T-cell (primary cell): ENCODE measurements at regions not wholly inside any gene's neighbourhood (a gene's known extent, or its start where the extent isn't known, plus 50 kb on each side); places are given as distances from the start of the nearest gene placed in this dataset.

Experiments
- ATAC-seq, 4 experiments: fragments of 200-7000 bp in 3 of 4; fragments of 150-1000 bp in 1 of 4; cut with Tn5 transposase; replicated peaks in 1 of 4; 1 replicate in 3 of 4; 2 replicates in 1 of 4; pipeline ENCODE4 v1.10.0; 2021; ENCODE audit warnings: moderate library complexity in 3 of 4, mild to moderate bottlenecking in 2 of 4, moderate number of reproducible peaks in 1 of 4
- CTCF ChIA-PET, 2 donors: fragments of 300-600 bp; sonication (Branson Sonifier 250); formaldehyde crosslinking; loops; one replicate each; lab custom pipeline; 2022; ENCODE audit warnings: antibody characterized with exemption in 2 of 2; lab: Charles Lee
- POLR2A ChIA-PET, 2 donors: fragments of 300-600 bp; sonication (Branson Sonifier 250); formaldehyde crosslinking; loops; one replicate each; lab custom pipeline; 2022; ENCODE audit warnings: antibody characterized with exemption in 2 of 2; lab: Charles Lee
- DNase-seq, 35 experiments: peaks; one replicate each; pipeline versions ENCODE4 v3.0.0 to v3.0.0-alpha.2; 2013 to 2023
- H3K27ac ChIP-seq: one replicate; pipeline ENCODE4 v1.5.1; 2013; ENCODE audit warnings: low read length
- H3K27me3 ChIP-seq, 2 experiments: replicated peaks in 1 of 2; 1 replicate in 1 of 2; 2 replicates in 1 of 2; pipeline versions ENCODE4 v1.6.1 to v1.7.0; 2013; ENCODE audit warnings: low read length in 1 of 2, mixed read lengths in 1 of 2; ENCODE audit not compliant: control insufficient read depth in 2 of 2, insufficient read depth in 2 of 2; ENCODE audit errors: extremely low read depth in 1 of 2
- H3K36me3 ChIP-seq, 2 donors: 1 replicate in 1 of 2; 2 replicates in 1 of 2; pipeline versions ENCODE4 v1.6.1 to v1.7.0; 2013; ENCODE audit warnings: low read length in 1 of 2; ENCODE audit not compliant: control insufficient read depth in 2 of 2, insufficient read depth in 1 of 2; ENCODE audit errors: extremely low read depth in 1 of 2
- H3K4me1 ChIP-seq, 2 experiments: 1 replicate in 1 of 2; 2 replicates in 1 of 2; pipeline versions ENCODE4 v1.6.1 to v1.7.0; 2013; ENCODE audit warnings: low read length in 2 of 2, mixed read lengths in 1 of 2; ENCODE audit not compliant: insufficient read depth in 2 of 2, control insufficient read depth in 1 of 2; ENCODE audit errors: extremely low read depth in 1 of 2
- H3K4me3 ChIP-seq, 2 donors: 1 replicate in 1 of 2; 2 replicates in 1 of 2; pipeline versions ENCODE4 v1.5.1 to v1.7.0; 2013; ENCODE audit warnings: mild to moderate bottlenecking in 2 of 2, low read length in 1 of 2, moderate library complexity in 1 of 2; ENCODE audit not compliant: control insufficient read depth in 1 of 2; ENCODE audit errors: extremely low read depth in 1 of 2
- H3K9me3 ChIP-seq: 2 replicates; pipeline ENCODE4 v1.7.0; 2013
- H3K27ac Mint-ChIP-seq, 2 donors: one replicate each; pipeline ENCODE4 v1.8.0; 2020 to 2021; ENCODE audit warnings: mild to moderate bottlenecking in 2 of 2, mixed read lengths in 2 of 2
- H3K27me3 Mint-ChIP-seq, 2 donors: one replicate each; pipeline ENCODE4 v1.8.0; 2021 to 2022; ENCODE audit warnings: mixed read lengths in 2 of 2
- H3K36me3 Mint-ChIP-seq: one replicate; pipeline ENCODE4 v1.8.0; 2021; ENCODE audit warnings: mixed read lengths
- H3K4me1 Mint-ChIP-seq, 3 donors: one replicate each; pipeline ENCODE4 v1.8.0; 2020 to 2022; ENCODE audit warnings: mixed read lengths in 3 of 3, mild to moderate bottlenecking in 1 of 3
- H3K4me3 Mint-ChIP-seq, 3 donors: one replicate each; pipeline ENCODE4 v1.8.0; 2020 to 2022; ENCODE audit warnings: mild to moderate bottlenecking in 3 of 3, mixed read lengths in 3 of 3, moderate library complexity in 3 of 3
- H3K9me3 Mint-ChIP-seq, 3 donors: one replicate each; pipeline ENCODE4 v1.8.0; 2020 to 2022; ENCODE audit warnings: mixed read lengths in 3 of 3
- WGBS: methylation state at CpG from one replicate; pipeline ENCODE4 v1.1.5; 2013; ENCODE audit warnings: missing lambda C conversion rate; ENCODE audit not compliant: insufficient coverage; 5-methylcytosine and 5-hydroxymethylcytosine counted together

DNA sequence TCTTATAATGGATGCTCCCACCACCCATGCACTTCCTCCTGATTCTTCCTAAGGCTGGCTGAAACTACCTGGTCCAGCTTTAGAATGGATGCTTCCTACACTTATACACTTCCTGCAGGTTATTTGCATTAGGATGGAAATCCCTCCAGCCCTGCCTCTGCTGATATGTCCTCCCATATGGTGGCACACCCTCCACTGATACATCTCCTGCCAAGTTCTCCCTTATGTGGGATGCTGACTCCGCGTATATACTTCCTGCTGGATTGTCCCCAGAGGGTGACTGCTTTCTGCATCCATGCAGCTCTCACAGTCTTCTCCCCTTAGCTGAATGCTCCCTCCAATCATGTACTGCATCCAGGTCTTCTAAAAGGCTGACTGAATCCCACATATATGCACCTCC, 254.6 kb upstream of the FAM47C start:
- H3K4me3 ChIP-seq: no peak overlapping the region
- WGBS: no CpG with 5 or more reads among the region's 2 CpGs
- H3K4me1 Mint-ChIP-seq: no peaks in the 10 kb centered on the region
- H3K9me3 ChIP-seq: no peaks in the 10 kb centered on the region
- no peaks in the 10 kb centered on the region for H3K36me3 Mint-ChIP-seq
- no peak overlapping the region for H3K27ac ChIP-seq
- ChIA-PET CTCF (no interaction called here), POLR2A (no interaction called here)
- no peaks in the 10 kb centered on the region for H3K36me3 ChIP-seq
- H3K27me3 ChIP-seq: no peaks in the 10 kb centered on the region
- H3K27ac Mint-ChIP-seq: no peak overlapping the region
- no peak overlapping the region for H3K4me3 Mint-ChIP-seq
- H3K4me1 ChIP-seq: no peaks in the 10 kb centered on the region
- no peaks in the 10 kb centered on the region for H3K9me3 Mint-ChIP-seq
- H3K27me3 Mint-ChIP-seq: no peaks in the 10 kb centered on the region
- DNase-seq (no peak), ATAC-seq (no peak)

- peaks cover 0 to 4% (median 0%) of the 10 kb centered on the region in 3 donors for H3K9me3 Mint-ChIP-seq
- H3K4me1 Mint-ChIP-seq: no peaks in the 10 kb centered on the region
- POLR2A ChIA-PET: no interaction called here
- H3K4me3 Mint-ChIP-seq: no peak overlapping the region
- no peak for DNase-seq
- H3K27ac Mint-ChIP-seq: no peak overlapping the region
- no peaks in the 10 kb centered on the region for H3K27me3 Mint-ChIP-seq
- no peaks in the 10 kb centered on the region for H3K27me3 ChIP-seq
- H3K36me3 ChIP-seq: no peaks in the 10 kb centered on the region
- H3K27ac ChIP-seq: no peak overlapping the region
- ATAC-seq: no peak
- H3K36me3 Mint-ChIP-seq: no peaks in the 10 kb centered on the region
- H3K4me1 ChIP-seq: no peaks in the 10 kb centered on the region
- CTCF ChIA-PET: no interaction called here
- WGBS: no CpG with 5 or more reads among the region's 2 CpGs
- H3K4me3 ChIP-seq: no peak overlapping the region
- no peaks in the 10 kb centered on the region for H3K9me3 ChIP-seq
Observed at GRCh38 chrX:36787752-36788151, 220.4 kb upstream of the FAM47C start.

- no peak overlapping the region for H3K27ac ChIP-seq
- H3K36me3 ChIP-seq: no peaks in the 10 kb centered on the region
- DNase-seq (no peak), ATAC-seq (no peak)
- no peak overlapping the region for H3K4me3 ChIP-seq
- H3K4me1 Mint-ChIP-seq: no peaks in the 10 kb centered on the region
- no peaks in the 10 kb centered on the region for H3K27me3 Mint-ChIP-seq
- CTCF ChIA-PET: no interaction called here
- 80% methylated on average over 1 of the region's 4 CpGs for WGBS
- H3K27ac Mint-ChIP-seq: no peak overlapping the region
- H3K4me1 ChIP-seq: no peaks in the 10 kb centered on the region
- H3K36me3 Mint-ChIP-seq: no peaks in the 10 kb centered on the region
- H3K4me3 Mint-ChIP-seq: no peak overlapping the region
- POLR2A ChIA-PET: no interaction called here
- H3K9me3 Mint-ChIP-seq: no peaks in the 10 kb centered on the region
- no peaks in the 10 kb centered on the region for H3K27me3 ChIP-seq
- H3K9me3 ChIP-seq: no peaks in the 10 kb centered on the region
Observed at GRCh38 chrX:36803151-36803550, 205.0 kb upstream of the FAM47C start.

DNA sequence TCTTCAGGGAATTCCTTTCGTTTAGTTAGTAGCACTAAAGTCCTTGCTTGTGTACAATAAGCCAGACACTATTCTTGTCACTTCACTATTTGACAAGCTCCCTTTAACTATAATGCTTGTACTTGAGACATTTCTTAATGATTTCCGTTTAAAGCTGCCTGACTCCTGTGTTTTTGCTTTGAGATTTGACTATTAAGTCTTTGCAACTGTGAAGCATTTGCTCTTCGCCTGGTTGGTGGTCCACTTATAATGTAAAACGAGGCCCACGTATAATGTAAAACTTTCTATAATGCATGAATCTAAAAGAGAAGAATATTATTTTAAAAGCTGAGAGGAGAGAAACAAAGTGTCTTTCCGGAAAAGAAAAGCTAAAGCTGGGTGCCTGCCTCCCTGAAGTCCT, 204.1 kb upstream of the FAM47C start:
- H3K4me1 Mint-ChIP-seq: no peaks in the 10 kb centered on the region
- Histone ChIP-seq H3K36me3 (no peaks in the 10 kb centered on the region), H3K27me3 (no peaks in the 10 kb centered on the region), H3K4me1 (no peaks in the 10 kb centered on the region), H3K9me3 (no peaks in the 10 kb centered on the region), H3K4me3 (no peak overlapping the region), H3K27ac (no peak overlapping the region)
- DNase-seq (no peak), ATAC-seq (no peak)
- peaks cover 0 to 4% of the 10 kb centered on the region in 2 donors for H3K27me3 Mint-ChIP-seq
- ChIA-PET CTCF (no interaction called here), POLR2A (no interaction called here)
- H3K36me3 Mint-ChIP-seq: no peaks in the 10 kb centered on the region
- no CpG with 5 or more reads among the region's 6 CpGs for WGBS
- H3K4me3 Mint-ChIP-seq: no peak overlapping the region
- no peaks in the 10 kb centered on the region for H3K9me3 Mint-ChIP-seq
- H3K27ac Mint-ChIP-seq: no peak overlapping the region

DNA sequence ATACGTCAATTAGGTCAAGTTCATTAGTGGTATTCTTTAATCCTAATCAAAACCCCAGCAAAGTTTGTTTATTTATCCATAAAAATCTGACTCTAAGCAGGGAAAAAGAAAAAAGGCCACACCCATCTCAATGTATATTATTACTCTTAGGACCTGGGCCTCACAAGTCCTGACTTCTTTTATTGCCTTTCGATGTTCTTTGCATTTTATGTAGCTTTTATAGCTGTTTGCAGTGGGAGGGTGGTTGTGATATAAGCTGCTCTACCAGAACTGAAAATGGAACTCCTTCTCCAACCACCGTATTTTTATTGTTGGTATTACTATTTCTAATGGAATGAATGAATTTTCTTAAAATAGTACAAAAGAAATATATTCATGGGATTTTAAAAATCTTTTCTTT, 163.3 kb upstream of the FAM47C start:
- Histone ChIP-seq H3K4me3 (no peak overlapping the region), H3K27ac (no peak overlapping the region), H3K9me3 (no peaks in the 10 kb centered on the region), H3K4me1 (no peaks in the 10 kb centered on the region), H3K36me3 (no peaks in the 10 kb centered on the region), H3K27me3 (no peaks in the 10 kb centered on the region)
- POLR2A ChIA-PET: no interaction called here
- no peak for ATAC-seq
- DNase-seq: no peak
- no peak overlapping the region for H3K4me3 Mint-ChIP-seq
- no CpG with 5 or more reads among the region's 3 CpGs for WGBS
- no peaks in the 10 kb centered on the region for H3K9me3 Mint-ChIP-seq
- no peaks in the 10 kb centered on the region for H3K36me3 Mint-ChIP-seq
- H3K27me3 Mint-ChIP-seq: no peaks in the 10 kb centered on the region
- no peak overlapping the region for H3K27ac Mint-ChIP-seq
- CTCF ChIA-PET: no interaction called here
- H3K4me1 Mint-ChIP-seq: no peaks in the 10 kb centered on the region

GRCh38 chrX:36847496-36847895, 160.7 kb upstream of the FAM47C start:
- Mint-ChIP-seq H3K27me3 (peaks cover 0 to 3% of the 10 kb centered on the region in 2 donors), H3K9me3 (no peaks in the 10 kb centered on the region), H3K4me3 (no peak overlapping the region), H3K4me1 (no peaks in the 10 kb centered on the region), H3K27ac (no peak overlapping the region), H3K36me3 (no peaks in the 10 kb centered on the region)
- POLR2A ChIA-PET: no interaction called here
- DNase-seq (no peak), ATAC-seq (no peak)
- CTCF ChIA-PET: no interaction called here
- H3K27ac ChIP-seq: no peak overlapping the region
- no peaks in the 10 kb centered on the region for H3K27me3 ChIP-seq
- H3K4me3 ChIP-seq: no peak overlapping the region
- WGBS: no CpG with 5 or more reads among the region's 4 CpGs
- H3K9me3 ChIP-seq: no peaks in the 10 kb centered on the region
- no peaks in the 10 kb centered on the region for H3K36me3 ChIP-seq
- no peaks in the 10 kb centered on the region for H3K4me1 ChIP-seq

- Mint-ChIP-seq H3K4me3 (no peak overlapping the region), H3K36me3 (no peaks in the 10 kb centered on the region), H3K27ac (no peak overlapping the region), H3K9me3 (no peaks in the 10 kb centered on the region), H3K4me1 (no peaks in the 10 kb centered on the region), H3K27me3 (peaks cover 0 to 3% of the 10 kb centered on the region in 2 donors)
- no CpG with 5 or more reads among the region's 2 CpGs for WGBS
- no peaks in the 10 kb centered on the region for H3K9me3 ChIP-seq
- no peak overlapping the region for H3K27ac ChIP-seq
- ChIA-PET POLR2A (no interaction called here), CTCF (no interaction called here)
- ATAC-seq (no peak), DNase-seq (no peak)
- H3K4me1 ChIP-seq: no peaks in the 10 kb centered on the region
- H3K27me3 ChIP-seq: no peaks in the 10 kb centered on the region
- no peaks in the 10 kb centered on the region for H3K36me3 ChIP-seq
- H3K4me3 ChIP-seq: no peak overlapping the region
Observed at GRCh38 chrX:36849407-36849806, 158.8 kb upstream of the FAM47C start.
